GM12875 (cell line): ENCODE measurements at regions not wholly inside any gene's neighbourhood (a gene's known extent, or its start where the extent isn't known, plus 50 kb on each side); places are given as distances from the start of the nearest gene placed in this dataset.

Experiments used
- H3K4me3 ChIP-seq: one replicate; pipeline ENCODE4 v1.5.1; 2011; ENCODE audit warnings: low read depth, low read length, control low read depth
- CTCF ChIP-seq: IDR thresholded peaks from 2 replicates; pipeline ENCODE4 v1.5.1; 2011; ENCODE audit warnings: low read depth, mild to moderate bottlenecking, control low read depth, inconsistent platforms, low read length, moderate library complexity, borderline replicate concordance; ENCODE audit not compliant: insufficient read depth

GRCh38 chr5:105501315-105501714, 1938.7 kb upstream of the NUDT12 start:
- H3K4me3 ChIP-seq, result no peak overlapping the region
- TF ChIP-seq CTCF, result no peak

- no peak for TF ChIP-seq CTCF
- H3K4me3 ChIP-seq, result no peak overlapping the region
These were observed 1912.8 kb upstream of the NUDT12 start for GRCh38 chr5:105475401-105475800.

- no peak for TF ChIP-seq CTCF
These were observed 1899.8 kb upstream of the NUDT12 start for GRCh38 chr5:105462377-105462776.

GRCh38 chr5:105460721-105461120, 1898.1 kb upstream of the NUDT12 start:
- TF ChIP-seq CTCF, result no peak
- no peak overlapping the region for H3K4me3 ChIP-seq

More at GRCh38 chr5:105462377-105462776, 1899.8 kb upstream of the NUDT12 start:
- H3K4me3 ChIP-seq, result no peak overlapping the region

GRCh38 chr5:105453216-105453807, 1890.7 kb upstream of the NUDT12 start:
- no peak overlapping the region for H3K4me3 ChIP-seq
- TF ChIP-seq CTCF, result no peak

GRCh38 chr5:105448271-105448670, 1885.7 kb upstream of the NUDT12 start:
- H3K4me3 ChIP-seq, result no peak overlapping the region

More at GRCh38 chr5:105448271-105448670, 1885.7 kb upstream of the NUDT12 start:
- TF ChIP-seq CTCF, result no peak
